Vagina (tissue), 2 donors: ENCODE measurements at regions not wholly inside any gene's neighbourhood (a gene's known extent, or its start where the extent isn't known, plus 50 kb on each side); places are given as distances from the start of the nearest gene placed in this dataset.

Source experiments
- DNase-seq, 2 donors: peaks; one replicate each; pipeline ENCODE4 v3.0.0-alpha.2; 2017; ENCODE audit errors: extremely low spot score in 2 of 2
- H3K27ac ChIP-seq: fragments of 200-600 bp; sonication (generic); one replicate; pipeline ENCODE4 v1.5.1; 2019
- H3K27me3 ChIP-seq: fragments of 200-600 bp; sonication (generic); one replicate; pipeline ENCODE4 v1.5.1; 2019
- H3K36me3 ChIP-seq, 2 donors: fragments of 200-600 bp; sonication (generic); one replicate each; pipeline ENCODE4 v1.5.1; 2017 to 2019
- H3K4me1 ChIP-seq: fragments of 200-600 bp; sonication (generic); one replicate; pipeline ENCODE4 v1.5.1; 2019
- H3K4me3 ChIP-seq, 2 donors: fragments of 200-600 bp; sonication (generic); 1 replicate in 1 of 2; 2 replicates in 1 of 2; pipeline ENCODE4 v1.5.1; 2016 to 2019
- H3K9me3 ChIP-seq: fragments of 200-600 bp; sonication (generic); one replicate; pipeline ENCODE4 v1.5.1; 2019
- POLR2A ChIP-seq, 2 donors: fragments of 450-650 bp; IDR thresholded peaks; one replicate each; pipeline ENCODE4 v1.6.1; 2017; ENCODE audit warnings: antibody characterized with exemption in 2 of 2, mild to moderate bottlenecking in 2 of 2, moderate library complexity in 2 of 2
- POLR2AphosphoS5 ChIP-seq, 2 donors: sonication (generic); formaldehyde crosslinking; IDR thresholded peaks; one replicate each; pipeline ENCODE4 v1.9.0; 2017; ENCODE audit warnings: antibody characterized with exemption in 2 of 2, mild to moderate bottlenecking in 2 of 2, low read depth in 1 of 2; ENCODE audit not compliant: insufficient read depth in 1 of 2
- intact Hi-C: fragments of 100-400 bp; cut with DNase I; formaldehyde crosslinking; loops from one replicate; pipeline ENCODE4 v1.15.1; 2023
- TF ChIP-seq, protein P1 (sequence below), 3 experiments: fragments of 450-650 bp in 2 of 3; fragments of 200-600 bp in 1 of 3; sonication (generic) in 1 of 3; IDR thresholded peaks; one replicate each; pipeline ENCODE4 v1.5.1; 2017 to 2019; ENCODE audit warnings: antibody characterized with exemption in 3 of 3, mild to moderate bottlenecking in 2 of 3, moderate library complexity in 2 of 3

DNA sequence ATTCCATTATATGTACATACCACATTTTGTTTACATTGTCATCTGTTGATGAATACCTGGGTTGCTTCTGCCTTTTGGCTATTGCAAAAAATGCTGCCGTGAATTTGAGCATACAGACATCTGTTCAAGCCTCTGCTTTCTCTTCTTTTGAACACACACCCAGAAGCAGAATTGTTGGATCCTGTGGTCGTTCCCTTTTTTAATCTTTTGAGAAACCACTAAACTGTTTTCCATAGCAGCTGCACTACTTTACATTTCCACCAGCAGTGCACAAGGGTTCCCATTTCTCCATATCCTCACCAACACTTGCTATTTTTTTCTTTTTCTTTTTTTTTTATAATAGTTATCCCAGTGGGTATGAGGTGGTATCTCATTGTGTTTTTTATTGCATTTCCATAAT lies 123.5 kb downstream of the TEX29 start:
- intact Hi-C loops = no loop called here
- no peak for DNase-seq
- Histone ChIP-seq H3K4me3 (no peak overlapping the region), H3K36me3 (no peaks in the 10 kb centered on the region), H3K9me3 (no peaks in the 10 kb centered on the region), H3K27ac (no peak overlapping the region), H3K27me3 (no peaks in the 10 kb centered on the region), H3K4me1 (no peaks in the 10 kb centered on the region)
- TF ChIP-seq POLR2AphosphoS5 (IDR thresholded peaks at IDR 0.05; ENCODE audit: insufficient read depth in 1 of 2, low read depth in 1 of 2) (no peak), POLR2A (IDR thresholded peaks at IDR 0.05) (no peak)
- TF ChIP-seq, protein P1, sequence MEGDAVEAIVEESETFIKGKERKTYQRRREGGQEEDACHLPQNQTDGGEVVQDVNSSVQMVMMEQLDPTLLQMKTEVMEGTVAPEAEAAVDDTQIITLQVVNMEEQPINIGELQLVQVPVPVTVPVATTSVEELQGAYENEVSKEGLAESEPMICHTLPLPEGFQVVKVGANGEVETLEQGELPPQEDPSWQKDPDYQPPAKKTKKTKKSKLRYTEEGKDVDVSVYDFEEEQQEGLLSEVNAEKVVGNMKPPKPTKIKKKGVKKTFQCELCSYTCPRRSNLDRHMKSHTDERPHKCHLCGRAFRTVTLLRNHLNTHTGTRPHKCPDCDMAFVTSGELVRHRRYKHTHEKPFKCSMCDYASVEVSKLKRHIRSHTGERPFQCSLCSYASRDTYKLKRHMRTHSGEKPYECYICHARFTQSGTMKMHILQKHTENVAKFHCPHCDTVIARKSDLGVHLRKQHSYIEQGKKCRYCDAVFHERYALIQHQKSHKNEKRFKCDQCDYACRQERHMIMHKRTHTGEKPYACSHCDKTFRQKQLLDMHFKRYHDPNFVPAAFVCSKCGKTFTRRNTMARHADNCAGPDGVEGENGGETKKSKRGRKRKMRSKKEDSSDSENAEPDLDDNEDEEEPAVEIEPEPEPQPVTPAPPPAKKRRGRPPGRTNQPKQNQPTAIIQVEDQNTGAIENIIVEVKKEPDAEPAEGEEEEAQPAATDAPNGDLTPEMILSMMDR (IDR thresholded peaks at IDR 0.05) = no peak

DNA sequence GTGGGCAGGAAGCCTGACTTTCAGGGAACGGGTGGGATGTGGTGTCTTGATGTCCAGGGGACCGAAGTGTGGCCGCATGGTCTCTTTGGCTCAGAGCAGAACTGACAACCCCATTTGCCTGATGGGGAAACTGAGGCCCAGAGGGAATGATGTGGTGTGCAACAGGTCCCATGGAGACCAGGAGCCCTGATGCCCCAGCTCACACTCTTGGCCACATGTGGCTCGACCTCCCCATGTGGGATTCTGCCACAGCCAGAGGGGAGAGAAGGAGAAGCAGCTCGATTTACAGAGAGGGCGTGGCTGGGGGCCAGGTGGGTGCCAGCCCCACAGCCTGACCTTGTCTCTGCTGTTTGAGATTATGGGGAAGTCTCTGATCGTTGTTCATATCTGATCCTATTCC lies 128.1 kb downstream of the TEX29 start:
- Histone ChIP-seq H3K36me3 (no peaks in the 10 kb centered on the region), H3K4me1 (no peaks in the 10 kb centered on the region), H3K27ac (no peak overlapping the region), H3K4me3 (no peak overlapping the region), H3K9me3 (no peaks in the 10 kb centered on the region), H3K27me3 (no peaks in the 10 kb centered on the region)
- peak in 1 of 2 donors; percentile 61 for DNase-seq
- intact Hi-C loops = no loop called here
- TF ChIP-seq POLR2A (IDR thresholded peaks at IDR 0.05) = no peak
- TF ChIP-seq POLR2AphosphoS5 (IDR thresholded peaks at IDR 0.05; ENCODE audit: insufficient read depth in 1 of 2, low read depth in 1 of 2) = no peak
- TF ChIP-seq, protein P1 (IDR thresholded peaks at IDR 0.05) = no peak

DNA sequence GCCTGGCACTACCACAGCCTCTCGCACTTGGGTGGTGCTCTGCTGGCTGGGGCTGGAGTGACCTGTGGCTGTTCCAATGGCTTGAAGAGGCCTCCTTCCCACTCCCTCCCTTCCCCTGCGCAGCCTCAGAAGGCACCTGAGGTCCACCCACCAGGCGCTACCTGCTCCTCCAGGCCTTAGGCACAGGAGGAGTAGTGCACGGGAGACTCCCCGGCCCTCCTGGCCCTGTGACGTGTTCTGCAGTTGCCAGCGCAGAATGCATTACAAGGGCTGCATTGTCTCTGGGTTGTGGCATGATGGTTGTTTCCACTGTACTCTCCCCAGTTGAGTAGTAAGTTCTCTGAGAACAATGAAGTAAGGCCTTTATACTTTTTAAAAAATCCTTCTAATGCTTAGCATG lies 128.6 kb downstream of the TEX29 start:
- Histone ChIP-seq H3K27ac (no peak overlapping the region), H3K4me1 (no peaks in the 10 kb centered on the region), H3K4me3 (no peak overlapping the region), H3K36me3 (no peaks in the 10 kb centered on the region), H3K9me3 (no peaks in the 10 kb centered on the region), H3K27me3 (no peaks in the 10 kb centered on the region)
- intact Hi-C loops = no loop called here
- no peak for TF ChIP-seq POLR2AphosphoS5 (IDR thresholded peaks at IDR 0.05; ENCODE audit: insufficient read depth in 1 of 2, low read depth in 1 of 2)
- TF ChIP-seq, protein P1 (IDR thresholded peaks at IDR 0.05) = no peak
- TF ChIP-seq POLR2A (IDR thresholded peaks at IDR 0.05) = no peak
- peak in 1 of 2 donors; percentile 79 for DNase-seq

DNA sequence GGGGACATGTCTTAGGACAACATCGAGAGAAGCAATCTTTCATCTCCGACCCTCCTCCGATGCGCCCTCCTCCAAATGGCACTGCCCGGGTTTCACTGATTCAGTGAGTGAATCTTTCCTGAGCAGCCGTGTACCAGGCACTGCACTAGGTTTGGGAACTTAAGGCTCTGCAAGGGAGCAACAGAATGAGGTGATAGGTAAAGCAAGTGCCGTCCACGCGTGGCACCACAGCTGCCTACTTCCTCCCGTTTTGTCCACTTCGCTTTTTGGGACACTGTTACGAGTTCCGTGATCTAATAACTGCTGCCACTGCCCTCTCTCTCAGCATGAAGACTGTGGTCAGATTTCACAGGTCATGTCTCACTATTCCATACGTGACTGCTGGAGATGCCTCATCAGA lies 131.0 kb downstream of the TEX29 start:
- Histone ChIP-seq H3K9me3 (no peaks in the 10 kb centered on the region), H3K36me3 (no peaks in the 10 kb centered on the region), H3K4me3 (no peak overlapping the region), H3K27ac (no peak overlapping the region), H3K4me1 (no peaks in the 10 kb centered on the region), H3K27me3 (no peaks in the 10 kb centered on the region)
- no peak for TF ChIP-seq POLR2A (IDR thresholded peaks at IDR 0.05)
- TF ChIP-seq, protein P1 (IDR thresholded peaks at IDR 0.05) = no peak
- no peak for TF ChIP-seq POLR2AphosphoS5 (IDR thresholded peaks at IDR 0.05; ENCODE audit: insufficient read depth in 1 of 2, low read depth in 1 of 2)
- intact Hi-C loops = no loop called here
- DNase-seq = peak in 1 of 2 donors; percentile 55

DNA sequence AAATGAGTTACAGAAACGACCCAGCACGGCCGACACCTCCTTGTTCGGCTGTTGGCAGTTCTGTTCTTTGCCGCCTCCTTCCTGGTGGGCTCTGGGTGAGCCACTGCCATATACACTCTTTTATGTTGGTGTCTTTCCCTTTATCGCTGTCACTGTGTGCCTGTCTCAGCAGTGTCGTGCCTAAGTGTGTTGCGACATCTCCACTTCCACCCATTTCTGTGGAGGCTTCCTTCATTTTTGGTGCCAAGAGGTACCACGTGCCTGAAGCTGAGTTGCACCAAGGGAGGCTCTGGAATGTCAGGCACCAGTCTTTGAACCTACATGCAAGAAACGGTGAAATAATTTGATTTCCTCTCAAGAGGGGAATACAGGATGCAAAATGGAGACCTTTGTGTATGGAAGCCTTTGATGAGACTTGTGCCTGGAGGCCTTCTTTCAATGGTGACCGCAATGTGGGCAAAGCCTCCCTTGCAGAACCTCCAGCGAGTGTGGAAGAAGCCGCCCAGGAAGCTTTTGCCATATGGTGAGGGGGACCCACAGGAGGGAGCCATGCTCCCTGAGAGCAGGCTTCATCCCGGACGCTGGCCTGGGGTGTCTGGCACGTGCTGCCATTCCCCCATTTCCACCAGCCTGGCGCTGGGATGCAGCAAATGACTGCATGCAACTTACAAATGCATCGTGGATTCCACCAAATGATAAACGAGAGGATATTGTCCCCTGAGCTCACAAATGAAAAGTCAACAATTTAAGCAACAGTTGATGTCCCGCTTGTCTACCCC lies 136.2 kb downstream of the TEX29 start:
- peak; percentile 42 to 91 for DNase-seq
- no peak overlapping the region for H3K27ac ChIP-seq
- no peak overlapping the region for H3K4me3 ChIP-seq
- no peak for TF ChIP-seq POLR2AphosphoS5 (IDR thresholded peaks at IDR 0.05; ENCODE audit: insufficient read depth in 1 of 2, low read depth in 1 of 2)
- no peak for TF ChIP-seq POLR2A (IDR thresholded peaks at IDR 0.05)
- TF ChIP-seq, protein P1 (IDR thresholded peaks at IDR 0.05) = no peak
- intact Hi-C loops = no loop called here
- H3K36me3 ChIP-seq = no peaks in the 10 kb centered on the region
- H3K9me3 ChIP-seq = no peaks in the 10 kb centered on the region
- H3K4me1 ChIP-seq = no peaks in the 10 kb centered on the region
- H3K27me3 ChIP-seq = no peaks in the 10 kb centered on the region
